ENCODE measurements at regions not wholly inside any gene's neighbourhood (a gene's known extent, or its start where the extent isn't known, plus 50 kb on each side); places are given as distances from the start of the nearest gene placed in this dataset.

GRCh38 chr10:2282202-2282601 lies 544.9 kb upstream of the ADARB2 start:
- no peak for TF ChIP-seq CTCF (IDR thresholded peaks at IDR 0.05)
- TF ChIP-seq POLR2A (IDR thresholded peaks at IDR 0.05) = no peak
